Left renal pelvis (tissue), 4 donors: ENCODE measurements at regions not wholly inside any gene's neighbourhood (a gene's known extent, or its start where the extent isn't known, plus 50 kb on each side); places are given as distances from the start of the nearest gene placed in this dataset.
A peak's percentile ranks its signal among the peaks of the same experiment; 100 is the strongest.

Source experiments
- DNase-seq, 4 donors: peaks; one replicate each; pipeline ENCODE4 v3.0.0-alpha.2; 2013; ENCODE audit warnings: low read depth in 4 of 4, low spot score in 3 of 4

DNA sequence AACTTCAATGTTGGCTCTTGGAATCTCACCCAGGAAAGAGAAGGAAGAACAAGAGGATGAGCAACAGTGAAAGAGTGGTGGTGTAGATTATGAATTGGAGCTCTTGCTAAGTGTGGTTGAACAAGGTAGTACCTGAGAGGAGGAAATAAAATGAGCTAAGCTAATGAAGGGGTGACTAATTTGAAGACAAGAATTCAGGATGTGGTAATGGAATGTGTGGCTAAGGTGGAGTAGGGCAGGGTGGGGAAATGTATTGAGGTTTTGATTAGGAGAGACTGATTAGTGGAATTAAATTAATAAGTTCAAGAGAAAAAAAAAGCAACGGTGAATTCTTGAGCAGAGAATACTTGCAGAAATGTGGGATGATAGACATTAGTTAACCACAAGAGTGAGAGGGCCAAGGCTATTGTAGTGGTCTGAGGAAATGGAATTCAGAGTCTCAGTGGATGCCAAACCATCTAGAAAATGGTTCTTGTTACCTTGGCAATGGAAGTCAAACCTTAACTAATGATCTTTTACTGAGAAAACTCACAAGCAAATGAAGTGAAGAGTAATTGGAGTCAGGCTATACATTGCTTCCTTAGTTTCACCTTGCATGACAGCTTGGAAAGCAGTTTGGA is 648.3 kb upstream of the ZNF608 start:
- DNase-seq: no peak

- no peak for DNase-seq
Measured at GRCh38 chr5:125396462-125396861, 650.0 kb upstream of the ZNF608 start.

GRCh38 chr5:125398466-125398865 is 652.0 kb upstream of the ZNF608 start:
- no peak for DNase-seq

- no peak for DNase-seq
Measured at GRCh38 chr5:125399885-125400284, 653.4 kb upstream of the ZNF608 start.

GRCh38 chr5:125401724-125402622 is 655.5 kb upstream of the ZNF608 start:
- no peak for DNase-seq

- DNase-seq: no peak
Measured at GRCh38 chr5:125402787-125403186, 656.3 kb upstream of the ZNF608 start.

DNA sequence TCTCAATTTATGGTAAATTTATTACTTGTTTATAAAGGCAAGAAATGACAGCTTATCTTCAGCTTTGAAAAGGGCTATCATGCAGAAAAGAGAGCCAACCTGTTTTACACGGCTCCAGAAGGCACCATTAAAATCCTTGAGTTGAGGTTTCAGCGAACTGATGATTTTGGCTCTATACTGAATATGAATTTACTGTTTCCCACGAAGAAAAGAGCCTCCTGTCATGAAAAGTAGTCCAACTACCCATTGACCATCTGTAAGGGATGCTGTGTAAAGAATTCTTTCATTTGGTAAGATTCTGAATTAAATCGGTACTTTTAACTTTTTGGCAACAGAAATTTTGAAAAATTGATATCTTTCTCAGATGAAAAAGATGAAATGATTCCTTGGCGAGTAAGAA is 657.6 kb upstream of the ZNF608 start:
- no peak for DNase-seq

DNA sequence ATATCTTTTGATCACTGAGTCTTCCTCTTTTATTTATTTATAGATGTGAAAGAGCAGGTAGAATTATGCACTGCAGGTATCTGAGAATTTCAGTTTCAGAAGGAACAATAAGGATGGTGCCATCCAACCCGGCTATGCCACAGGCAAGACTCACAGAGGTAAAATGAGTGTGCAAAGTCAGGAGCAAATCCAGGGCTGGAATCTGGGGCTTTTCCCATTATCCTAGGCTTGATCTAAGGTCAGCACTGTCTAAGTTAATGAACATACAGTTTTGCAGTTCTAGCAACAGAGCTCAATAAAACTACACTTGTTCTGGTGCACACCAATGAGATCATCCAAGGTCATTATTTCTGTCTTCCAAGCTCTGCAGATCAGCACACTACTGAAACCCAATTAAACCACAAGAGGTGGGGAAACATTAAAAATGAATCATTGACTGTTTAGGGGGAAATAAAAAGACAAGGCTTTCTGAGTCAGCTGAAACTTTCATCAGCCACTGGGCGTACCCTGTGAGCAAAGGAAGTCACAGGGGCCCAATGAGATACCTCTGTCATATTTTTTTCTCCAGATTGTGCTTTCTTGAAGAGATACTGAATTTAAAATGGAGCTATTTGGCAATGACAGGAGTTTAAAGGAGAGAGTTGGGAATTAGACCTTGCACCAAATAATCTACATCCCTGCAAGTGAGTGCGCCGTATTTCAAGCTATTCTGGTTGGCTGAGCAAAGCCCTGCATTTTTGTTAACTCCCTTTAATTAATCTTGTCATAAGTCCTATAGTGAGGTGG is 662.2 kb upstream of the ZNF608 start:
- DNase-seq: peak; percentile 22 to 38 (median 24)

DNA sequence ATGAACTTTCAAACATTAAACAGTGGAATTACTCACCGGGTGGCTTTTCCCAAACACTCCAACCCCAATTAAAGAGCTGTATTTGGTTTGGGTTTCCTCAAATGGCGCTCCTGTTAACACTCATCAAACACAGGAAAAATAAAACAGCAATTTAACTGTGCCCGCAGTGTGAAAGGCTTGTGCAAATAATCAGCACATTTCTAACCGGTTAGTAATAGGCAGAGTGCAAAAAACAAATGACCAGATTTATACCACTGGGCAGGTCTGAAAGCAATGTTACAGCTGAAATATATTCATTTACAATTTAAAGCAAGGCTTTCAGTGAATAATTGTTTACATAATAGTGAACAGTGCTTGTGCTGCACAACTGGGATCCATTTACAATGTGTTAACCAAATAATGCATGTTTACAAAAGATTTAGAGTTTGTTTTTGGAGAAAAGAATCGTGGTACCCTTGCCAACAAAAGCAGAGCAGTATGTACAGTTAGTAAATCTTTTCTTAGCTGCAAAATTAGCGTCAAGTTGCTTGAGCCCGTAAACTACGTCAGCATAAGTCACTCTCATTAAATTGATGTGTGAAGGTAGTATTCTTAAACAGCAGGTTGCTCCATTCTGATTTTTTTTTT is 662.9 kb upstream of the ZNF608 start:
- peak in 3 of 4 donors; percentile 58 to 73 (median 68) for DNase-seq

GRCh38 chr5:125409861-125410536 is 663.6 kb upstream of the ZNF608 start:
- DNase-seq: peak in 3 of 4 donors; percentile 57 to 66 (median 60)

DNA sequence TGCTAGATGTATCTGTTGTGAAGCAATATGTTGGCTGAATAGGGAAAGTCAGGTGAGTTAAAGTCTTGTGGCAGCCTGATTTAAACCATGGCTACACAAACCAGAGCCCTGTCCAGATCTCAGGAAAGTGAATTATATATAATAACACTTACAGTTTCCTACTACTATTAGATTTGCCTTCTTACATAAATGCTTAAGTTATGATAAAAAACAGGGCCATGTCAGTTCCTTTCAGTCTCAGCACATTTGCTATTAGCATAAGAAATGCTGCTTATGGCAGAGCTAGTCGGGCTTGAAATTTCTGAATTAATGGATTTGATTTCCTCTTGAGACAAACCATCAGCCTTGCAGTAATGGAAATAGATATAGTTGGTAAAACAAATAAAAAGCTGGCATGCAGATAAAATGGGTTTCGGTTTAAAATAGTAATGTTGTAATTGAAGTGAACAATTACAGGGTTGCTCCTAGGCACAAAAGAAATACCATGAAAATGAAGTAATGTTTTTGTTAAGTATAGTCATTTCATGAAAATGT is 664.2 kb upstream of the ZNF608 start:
- peak; percentile 20 to 30 (median 27) for DNase-seq

DNA sequence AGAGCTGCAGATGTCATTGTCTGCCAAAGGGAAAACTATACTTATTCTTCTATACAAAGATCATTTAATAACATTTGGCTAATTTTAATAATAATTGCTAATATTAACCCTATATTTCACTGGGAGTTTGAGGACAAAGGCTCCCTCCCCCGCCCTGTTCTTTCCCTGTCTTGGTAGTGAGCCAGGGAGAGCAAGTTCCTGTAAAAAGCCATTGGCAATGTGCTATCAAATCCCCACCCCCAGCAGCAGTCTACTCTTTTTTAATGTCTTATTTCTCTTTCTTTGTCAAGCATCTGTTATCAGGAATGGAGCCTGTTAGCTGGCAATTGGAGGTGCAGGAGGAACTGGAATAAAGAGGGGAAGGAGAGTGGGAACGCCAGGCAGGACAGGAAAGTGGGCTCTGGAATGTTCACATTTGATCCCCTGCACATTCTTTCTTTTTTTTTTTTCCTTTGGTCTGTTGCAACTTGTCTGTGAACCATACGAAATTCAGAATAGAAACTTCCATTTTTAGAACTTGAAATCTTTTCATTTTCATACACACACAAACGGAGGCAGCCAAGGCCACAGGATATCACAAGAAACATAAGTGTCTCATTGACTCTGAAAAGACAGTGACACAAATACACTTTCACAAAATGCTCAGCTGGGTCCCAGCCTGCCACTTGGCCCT is 664.8 kb upstream of the ZNF608 start:
- DNase-seq: peak; percentile 8 to 40 (median 24)

- peak; percentile 56 to 77 (median 66) for DNase-seq
Measured at GRCh38 chr5:125411744-125412560, 665.5 kb upstream of the ZNF608 start.

- DNase-seq: peak; percentile 80 to 91 (median 86)
Measured at GRCh38 chr5:125412561-125413495, 666.4 kb upstream of the ZNF608 start.

- peak; percentile 28 to 48 (median 37) for DNase-seq
Measured at GRCh38 chr5:125413496-125414274, 667.2 kb upstream of the ZNF608 start.

DNA sequence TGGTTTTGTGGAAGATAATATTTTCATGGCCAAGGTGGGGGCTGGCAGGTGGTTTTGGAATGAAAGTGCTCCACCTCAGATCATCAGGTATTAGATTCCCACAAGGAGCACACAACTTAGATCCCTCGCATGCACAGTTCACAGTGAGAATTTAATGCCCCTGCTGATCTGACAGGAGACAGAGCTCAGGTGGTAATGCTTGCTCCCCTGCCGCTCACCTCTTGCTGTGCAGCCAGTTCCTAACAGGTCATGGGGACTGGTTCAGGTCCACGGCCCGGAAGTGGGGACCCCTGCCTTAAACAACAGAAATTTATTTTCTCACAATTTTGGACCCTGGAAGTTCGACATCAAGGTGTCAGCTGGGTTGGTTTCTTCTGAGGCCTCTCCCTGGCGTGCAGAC is 668.7 kb upstream of the ZNF608 start:
- no peak for DNase-seq

DNA sequence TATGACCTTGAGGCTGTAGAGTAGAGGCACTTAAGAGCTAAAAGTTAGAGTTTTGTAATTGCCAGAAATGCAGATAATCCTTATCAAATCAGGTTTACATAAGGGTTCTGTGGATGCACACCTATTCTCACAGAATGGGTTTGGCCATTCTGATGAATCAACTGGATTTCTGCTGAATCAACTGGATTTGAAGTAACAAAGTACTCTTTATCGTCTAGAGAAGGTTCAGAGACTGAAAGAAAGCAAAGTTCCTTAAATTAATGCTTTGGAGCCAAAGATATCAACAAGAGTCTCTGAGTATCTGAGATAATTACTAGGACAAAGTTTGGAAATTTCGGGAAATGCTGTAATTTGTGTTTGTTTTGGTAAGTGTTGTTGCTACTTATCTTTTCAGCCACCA is 669.6 kb upstream of the ZNF608 start:
- DNase-seq: no peak
